ENCODE measurements at regions not wholly inside any gene's neighbourhood (a gene's known extent, or its start where the extent isn't known, plus 50 kb on each side); places are given as distances from the start of the nearest gene placed in this dataset.

DNA sequence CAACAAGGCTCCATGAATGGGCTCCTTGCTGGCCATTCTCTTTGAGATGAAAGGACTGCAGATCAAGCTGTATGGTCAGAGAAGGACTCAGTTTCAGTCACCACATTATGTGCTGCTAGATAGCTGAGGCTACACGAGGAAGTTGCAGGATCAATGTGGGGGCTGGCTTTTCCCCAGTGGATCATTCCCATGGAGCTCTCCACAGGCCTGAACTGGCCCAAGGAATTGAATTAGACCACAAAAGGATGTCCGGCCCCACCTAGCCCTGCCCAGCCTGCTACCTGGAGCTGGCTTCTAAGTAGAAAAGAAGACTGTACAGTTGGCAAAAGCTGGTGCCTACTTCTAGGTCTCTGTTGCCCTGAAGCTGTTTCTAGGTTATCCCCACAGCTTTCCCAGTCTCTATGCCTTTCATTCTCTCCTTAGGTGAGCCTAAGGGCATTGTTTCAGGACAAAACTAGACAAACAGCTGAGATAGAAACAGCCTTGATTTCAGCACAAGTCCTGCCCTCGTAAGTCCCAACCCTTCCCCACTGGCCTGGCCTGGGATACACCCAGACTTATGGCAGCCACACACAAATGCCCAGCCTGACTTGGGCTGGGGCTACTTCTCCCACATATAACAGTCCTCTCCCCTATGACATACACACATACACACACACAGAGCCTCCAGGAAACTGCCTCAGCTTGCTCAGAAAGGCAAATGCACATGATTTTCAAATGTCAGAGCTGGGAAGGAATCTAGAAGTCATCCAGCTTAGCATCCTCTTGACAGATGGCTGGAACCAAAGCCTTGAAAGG, 129.1 kb upstream of the NCAM1 start:
- Histone ChIP-seq H3K27me3 (ENCODE audit: insufficient read depth, low read depth, severe bottlenecking) (no peaks in the 10 kb centered on the region), H3K36me3 (no peaks in the 10 kb centered on the region), H3K4me3 (ENCODE audit: low read depth, low read length) (no peak overlapping the region), H3K27ac (peak overlapping the region; percentile 55), H3K9me3 (ENCODE audit: severe bottlenecking) (no peaks in the 10 kb centered on the region)
- peak; percentile 40 for DNase-seq
- TF ChIP-seq, protein P1, sequence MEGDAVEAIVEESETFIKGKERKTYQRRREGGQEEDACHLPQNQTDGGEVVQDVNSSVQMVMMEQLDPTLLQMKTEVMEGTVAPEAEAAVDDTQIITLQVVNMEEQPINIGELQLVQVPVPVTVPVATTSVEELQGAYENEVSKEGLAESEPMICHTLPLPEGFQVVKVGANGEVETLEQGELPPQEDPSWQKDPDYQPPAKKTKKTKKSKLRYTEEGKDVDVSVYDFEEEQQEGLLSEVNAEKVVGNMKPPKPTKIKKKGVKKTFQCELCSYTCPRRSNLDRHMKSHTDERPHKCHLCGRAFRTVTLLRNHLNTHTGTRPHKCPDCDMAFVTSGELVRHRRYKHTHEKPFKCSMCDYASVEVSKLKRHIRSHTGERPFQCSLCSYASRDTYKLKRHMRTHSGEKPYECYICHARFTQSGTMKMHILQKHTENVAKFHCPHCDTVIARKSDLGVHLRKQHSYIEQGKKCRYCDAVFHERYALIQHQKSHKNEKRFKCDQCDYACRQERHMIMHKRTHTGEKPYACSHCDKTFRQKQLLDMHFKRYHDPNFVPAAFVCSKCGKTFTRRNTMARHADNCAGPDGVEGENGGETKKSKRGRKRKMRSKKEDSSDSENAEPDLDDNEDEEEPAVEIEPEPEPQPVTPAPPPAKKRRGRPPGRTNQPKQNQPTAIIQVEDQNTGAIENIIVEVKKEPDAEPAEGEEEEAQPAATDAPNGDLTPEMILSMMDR (IDR thresholded peaks at IDR 0.05; ENCODE audit: low read depth, low read length): no peak

- Histone ChIP-seq H3K27ac (no peak overlapping the region), H3K4me3 (ENCODE audit: low read depth, low read length) (no peak overlapping the region), H3K9me3 (ENCODE audit: severe bottlenecking) (no peaks in the 10 kb centered on the region), H3K36me3 (no peaks in the 10 kb centered on the region), H3K27me3 (ENCODE audit: insufficient read depth, low read depth, severe bottlenecking) (no peaks in the 10 kb centered on the region)
- TF ChIP-seq, protein P1 (IDR thresholded peaks at IDR 0.05; ENCODE audit: low read depth, low read length): no peak
- peak; percentile 22 for DNase-seq
Measured at GRCh38 chr11:112834277-112834755, 126.9 kb upstream of the NCAM1 start.

DNA sequence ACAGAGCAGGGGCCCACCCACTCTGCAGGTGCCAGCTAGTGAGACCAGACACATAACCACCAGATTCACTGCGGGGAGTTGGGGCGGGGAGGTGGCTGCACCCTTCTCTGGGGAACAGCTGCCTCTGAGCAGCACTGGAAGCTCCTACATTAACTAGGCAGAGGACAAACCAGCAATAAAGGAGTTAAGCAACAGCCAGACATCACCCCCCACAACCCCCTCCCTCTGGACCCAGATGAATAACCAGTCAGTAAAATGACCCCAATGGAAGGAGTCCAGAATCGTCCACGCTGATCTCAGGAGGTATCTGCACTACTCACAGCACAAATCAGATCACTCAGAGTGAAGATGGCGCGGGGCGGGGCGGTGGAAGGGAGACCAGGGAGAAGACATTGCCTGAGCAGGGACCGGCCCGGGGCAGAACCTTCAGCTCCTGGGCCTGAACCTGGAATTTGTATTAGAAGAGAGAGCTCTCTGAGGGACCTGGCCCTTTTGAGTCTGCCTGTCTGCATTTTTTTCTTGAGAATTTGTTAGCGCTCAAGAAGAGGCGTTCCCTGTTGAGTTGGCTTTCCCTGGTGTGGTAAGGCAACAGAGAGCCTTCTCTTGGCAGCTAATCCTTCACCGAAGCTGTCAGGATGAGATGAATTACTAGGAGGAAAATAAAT, 125.5 kb upstream of the NCAM1 start:
- Histone ChIP-seq H3K27ac (no peak overlapping the region), H3K27me3 (ENCODE audit: insufficient read depth, low read depth, severe bottlenecking) (no peaks in the 10 kb centered on the region), H3K9me3 (ENCODE audit: severe bottlenecking) (no peaks in the 10 kb centered on the region), H3K36me3 (no peaks in the 10 kb centered on the region), H3K4me3 (ENCODE audit: low read depth, low read length) (no peak overlapping the region)
- TF ChIP-seq, protein P1 (IDR thresholded peaks at IDR 0.05; ENCODE audit: low read depth, low read length): no peak
- no peak for DNase-seq

DNA sequence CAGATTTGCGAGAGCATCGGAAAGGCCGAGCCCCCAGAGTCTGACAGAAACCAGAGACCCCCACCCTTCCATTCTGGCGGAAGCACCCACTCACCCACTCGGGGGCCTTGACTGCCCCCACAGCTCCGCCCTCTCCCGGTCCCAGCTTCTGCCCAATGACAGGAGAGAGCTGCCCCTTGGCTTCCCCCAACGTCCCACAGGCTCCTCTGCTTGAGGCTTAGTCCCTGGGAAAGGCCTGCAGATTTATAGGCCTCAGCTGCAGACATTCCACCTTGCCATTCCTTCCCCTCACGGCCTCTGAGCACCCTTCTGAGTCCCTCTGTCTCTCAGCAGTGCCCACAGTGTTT, 125.0 kb upstream of the NCAM1 start:
- Histone ChIP-seq H3K36me3 (no peaks in the 10 kb centered on the region), H3K9me3 (ENCODE audit: severe bottlenecking) (no peaks in the 10 kb centered on the region), H3K27ac (no peak overlapping the region), H3K4me3 (ENCODE audit: low read depth, low read length) (no peak overlapping the region), H3K27me3 (ENCODE audit: insufficient read depth, low read depth, severe bottlenecking) (no peaks in the 10 kb centered on the region)
- DNase-seq: no peak
- TF ChIP-seq, protein P1 (IDR thresholded peaks at IDR 0.05; ENCODE audit: low read depth, low read length): no peak

- Histone ChIP-seq H3K27ac (no peak overlapping the region), H3K27me3 (ENCODE audit: insufficient read depth, low read depth, severe bottlenecking) (no peaks in the 10 kb centered on the region), H3K36me3 (no peaks in the 10 kb centered on the region), H3K9me3 (ENCODE audit: severe bottlenecking) (no peaks in the 10 kb centered on the region), H3K4me3 (ENCODE audit: low read depth, low read length) (no peak overlapping the region)
- TF ChIP-seq, protein P1 (IDR thresholded peaks at IDR 0.05; ENCODE audit: low read depth, low read length): peak; percentile 50
- peak; percentile 48 for DNase-seq
Measured at GRCh38 chr11:112837162-112837826, 123.9 kb upstream of the NCAM1 start.
